Keratinocyte (primary cell): ENCODE measurements at regions not wholly inside any gene's neighbourhood (a gene's known extent, or its start where the extent isn't known, plus 50 kb on each side); places are given as distances from the start of the nearest gene placed in this dataset.

Experiments
- DNase-seq: peaks from one replicate; pipeline ENCODE4 v3.0.0-alpha.2; 2011; ENCODE audit warnings: low read depth, missing footprints, low spot score
- FAIRE-seq: peaks from 2 replicates; lab custom pipeline; 2011; peaks lifted over from hg19 to GRCh38; lab: Jason Lieb, UNC
- H2AFZ ChIP-seq: 2 replicates; pipeline ENCODE4 v1.6.0; 2012; ENCODE audit warnings: low read length, control low read depth, inconsistent platforms; ENCODE audit not compliant: control insufficient read depth
- H3K27ac ChIP-seq: 2 replicates; pipeline ENCODE4 v1.5.1; 2011; ENCODE audit warnings: low read length; ENCODE audit not compliant: control insufficient read depth, insufficient read depth
- H3K27me3 ChIP-seq: 3 replicates; pipeline ENCODE4 v1.6.0; 2011; ENCODE audit warnings: low read length; ENCODE audit not compliant: control insufficient read depth, insufficient read depth; ENCODE audit errors: extremely low read depth
- H3K36me3 ChIP-seq, 2 experiments: 2 replicates in 1 of 2; 3 replicates in 1 of 2; pipeline ENCODE4 v1.5.1; 2011; ENCODE audit warnings: low read length in 2 of 2, mild to moderate bottlenecking in 1 of 2; ENCODE audit not compliant: control insufficient read depth in 2 of 2, insufficient read depth in 2 of 2; ENCODE audit errors: extremely low read depth in 1 of 2
- H3K4me1 ChIP-seq: 3 replicates; pipeline ENCODE4 v1.5.1; 2011; ENCODE audit warnings: low read length; ENCODE audit not compliant: control insufficient read depth, insufficient read depth; ENCODE audit errors: extremely low read depth
- H3K4me2 ChIP-seq: 3 replicates; pipeline ENCODE4 v1.6.0; 2011; ENCODE audit warnings: low read depth, low read length; ENCODE audit not compliant: control insufficient read depth, insufficient read depth; ENCODE audit errors: extremely low read depth
- H3K4me3 ChIP-seq, 3 experiments: fragments of 200-600 bp in 1 of 3; sonication (generic) in 1 of 3; 2 replicates in 2 of 3; 3 replicates in 1 of 3; pipeline ENCODE4 v1.5.1; 2011 to 2016; ENCODE audit warnings: low read length in 3 of 3, mild to moderate bottlenecking in 3 of 3, control low read depth in 2 of 3, inconsistent platforms in 1 of 3, low read depth in 1 of 3, mixed read lengths in 1 of 3, mixed run types in 1 of 3, moderate library complexity in 1 of 3; ENCODE audit not compliant: control insufficient read depth in 2 of 3, insufficient read depth in 2 of 3; ENCODE audit errors: extremely low read depth in 1 of 3
- H3K79me2 ChIP-seq: 2 replicates; pipeline ENCODE4 v1.6.0; 2012; ENCODE audit warnings: low read length; ENCODE audit not compliant: control insufficient read depth, insufficient read depth
- H3K9ac ChIP-seq: 3 replicates; pipeline ENCODE4 v1.6.0; 2011; ENCODE audit warnings: low read length; ENCODE audit not compliant: control insufficient read depth, insufficient read depth; ENCODE audit errors: extremely low read depth
- H3K9me1 ChIP-seq: 3 replicates; pipeline ENCODE4 v1.6.0; 2011; ENCODE audit warnings: low read length; ENCODE audit not compliant: control insufficient read depth, insufficient read depth; ENCODE audit errors: extremely low read depth
- H3K9me3 ChIP-seq: 2 replicates; pipeline ENCODE4 v1.5.1; 2012; ENCODE audit warnings: low read depth, low read length; ENCODE audit not compliant: control insufficient read depth
- H4K20me1 ChIP-seq: 3 replicates; pipeline ENCODE4 v1.6.0; 2011; ENCODE audit warnings: low read length; ENCODE audit not compliant: control insufficient read depth, insufficient read depth; ENCODE audit errors: extremely low read depth
- CTCF ChIP-seq, 3 experiments: IDR thresholded peaks in 1 of 3; conservative IDR thresholded peaks in 1 of 3; optimal IDR thresholded peaks in 1 of 3; 2 replicates in 2 of 3; 3 replicates in 1 of 3; pipeline versions ENCODE3 to v1.5.1; 2011; ENCODE audit warnings: low read length in 3 of 3, mild to moderate bottlenecking in 3 of 3, moderate library complexity in 2 of 3, control low read depth in 1 of 3, inconsistent platforms in 1 of 3; ENCODE audit not compliant: insufficient read depth in 2 of 3; ENCODE audit errors: extremely low read depth in 1 of 3
- EZH2 ChIP-seq: IDR thresholded peaks from one replicate; pipeline ENCODE4 v1.6.1; 2012; ENCODE audit warnings: inconsistent platforms, mild to moderate bottlenecking, low read length, moderate library complexity
- dilution Hi-C: fragments of 300-500 bp; cut with MboI; formaldehyde crosslinking; loops from one replicate; pipeline ENCODE4 v1.7.0; 2020; ENCODE audit warnings: low sequenced_read_pairs; ENCODE audit not compliant: extremely low pct_ligation_motif_present

GRCh38 chr22:23402275-23403151, 177.6 kb downstream of the IGLL1 start:
- peak overlapping the region; percentile 43 to 49 (median 45) for H3K4me3 ChIP-seq
- H4K20me1 ChIP-seq = no peaks in the 10 kb centered on the region
- H3K9me1 ChIP-seq = no peaks in the 10 kb centered on the region
- H3K9me3 ChIP-seq = no peaks in the 10 kb centered on the region
- peaks cover 2% of the 10 kb centered on the region for H3K4me1 ChIP-seq
- H3K79me2 ChIP-seq = no peaks in the 10 kb centered on the region
- peak overlapping the region; percentile 65 for H2AFZ ChIP-seq
- no peak overlapping the region for H3K27ac ChIP-seq
- dilution Hi-C loops = no loop called here
- H3K36me3 ChIP-seq = no peaks in the 10 kb centered on the region
- peak overlapping the region; percentile 69 for H3K4me2 ChIP-seq
- no peaks in the 10 kb centered on the region for H3K27me3 ChIP-seq
- DNase-seq (peak; percentile 11), FAIRE-seq (no peak)
- H3K9ac ChIP-seq = peak overlapping the region; percentile 50
- TF ChIP-seq CTCF (optimal IDR thresholded peaks at IDR 0.05 in 1 of 3, IDR thresholded peaks at IDR 0.05 in 1 of 3, conservative IDR thresholded peaks at IDR 0.05 in 1 of 3; ENCODE audit: extremely low read depth in 1 of 3, insufficient read depth in 2 of 3, low read length in 3 of 3) (peak; percentile 36 to 85 (median 80)), EZH2 (no peak)

GRCh38 chr22:23401910-23402274, 178.2 kb downstream of the IGLL1 start:
- dilution Hi-C loops = no loop called here
- Histone ChIP-seq H3K9me1 (no peaks in the 10 kb centered on the region), H3K27ac (no peak overlapping the region), H3K27me3 (no peaks in the 10 kb centered on the region), H4K20me1 (no peaks in the 10 kb centered on the region), H3K4me2 (peak overlapping the region; percentile 69), H3K9ac (peak overlapping the region; percentile 50), H3K36me3 (no peaks in the 10 kb centered on the region), H3K79me2 (no peaks in the 10 kb centered on the region), H2AFZ (peak overlapping the region; percentile 65), H3K9me3 (no peaks in the 10 kb centered on the region), H3K4me1 (peaks cover 2% of the 10 kb centered on the region), H3K4me3 (peak overlapping the region; percentile 43 to 49 (median 45))
- no peak for TF ChIP-seq CTCF (optimal IDR thresholded peaks at IDR 0.05 in 1 of 3, IDR thresholded peaks at IDR 0.05 in 1 of 3, conservative IDR thresholded peaks at IDR 0.05 in 1 of 3; ENCODE audit: extremely low read depth in 1 of 3, insufficient read depth in 2 of 3, low read length in 3 of 3)
- no peak for TF ChIP-seq EZH2
- FAIRE-seq = no peak
- no peak for DNase-seq
